HEK293 (cell line): ENCODE measurements at regions not wholly inside any gene's neighbourhood (a gene's known extent, or its start where the extent isn't known, plus 50 kb on each side); places are given as distances from the start of the nearest gene placed in this dataset.

ENCODE experiments used
- CTCF ChIA-PET: fragments of 350-600 bp; formaldehyde crosslinking; extraction: SDS; loops from one replicate; lab custom pipeline; 2021; ENCODE audit warnings: antibody characterized with exemption; lab: Yijun Ruan, JAX
- POLR2A ChIA-PET: fragments of 300-600 bp; formaldehyde crosslinking; extraction: SDS; loops from one replicate; lab custom pipeline; 2020; ENCODE audit warnings: antibody characterized with exemption, inconsistent platforms; lab: Yijun Ruan, JAX
- H3K27ac ChIP-seq: fragments of 200-500 bp; sonication (Bioruptor generic); 2 replicates; pipeline ENCODE4 v1.5.1; 2014; ENCODE audit warnings: low read depth, low read length, control low read depth, inconsistent platforms; ENCODE audit errors: extremely low read depth
- H3K36me3 ChIP-seq, 2 experiments: fragments of 200-500 bp in 1 of 2; sonication (Bioruptor generic) in 1 of 2; 1 replicate in 1 of 2; 2 replicates in 1 of 2; pipeline ENCODE4 v1.5.1; 2014 to 2017; ENCODE audit warnings: inconsistent platforms in 2 of 2, low read length in 2 of 2; ENCODE audit not compliant: control insufficient read depth in 2 of 2, insufficient read depth in 1 of 2
- H3K4me1 ChIP-seq: fragments of 200-500 bp; sonication (Bioruptor generic); 2 replicates; pipeline ENCODE4 v1.5.1; 2014; ENCODE audit warnings: mild to moderate bottlenecking, low read length, inconsistent platforms; ENCODE audit not compliant: control insufficient read depth, insufficient read depth
- H3K4me3 ChIP-seq: 2 replicates; pipeline ENCODE4 v1.5.1; 2011; ENCODE audit warnings: low read depth, mild to moderate bottlenecking, control low read depth, low read length, moderate library complexity
- H3K9me3 ChIP-seq: fragments of 200-500 bp; sonication (Bioruptor generic); 2 replicates; pipeline ENCODE4 v1.5.1; 2014; ENCODE audit warnings: low read depth, low read length, inconsistent platforms; ENCODE audit not compliant: control insufficient read depth, insufficient read depth
- BCL11A ChIP-seq: fragments of 450-650 bp; formaldehyde crosslinking; IDR thresholded peaks from 2 replicates; pipeline ENCODE4 v1.5.1; 2016; ENCODE audit warnings: low read depth, missing biosample characterization, missing genetic modification characterization
- BCL11B ChIP-seq: fragments of 450-650 bp; formaldehyde crosslinking; IDR thresholded peaks from 2 replicates; pipeline ENCODE4 v1.5.1; 2016; ENCODE audit warnings: low read depth, missing biosample characterization, missing genetic modification characterization
- GLIS1 ChIP-seq: fragments of 450-650 bp; formaldehyde crosslinking; IDR thresholded peaks from 2 replicates; pipeline ENCODE4 v1.5.1; 2016; ENCODE audit warnings: missing biosample characterization, missing genetic modification characterization
- KLF16 ChIP-seq: fragments of 450-650 bp; formaldehyde crosslinking; IDR thresholded peaks from 2 replicates; pipeline ENCODE4 v1.5.1; 2017; ENCODE audit warnings: missing biosample characterization, missing genetic modification characterization
- KLF9 ChIP-seq: fragments of 450-650 bp; formaldehyde crosslinking; IDR thresholded peaks from 2 replicates; pipeline ENCODE4 v1.5.1; 2016; ENCODE audit warnings: missing biosample characterization, missing genetic modification characterization, low read depth
- SCRT2 ChIP-seq: fragments of 450-650 bp; formaldehyde crosslinking; IDR thresholded peaks from 2 replicates; pipeline ENCODE4 v1.5.1; 2016; ENCODE audit warnings: missing biosample characterization, missing genetic modification characterization
- SP3 ChIP-seq: fragments of 450-650 bp; formaldehyde crosslinking; IDR thresholded peaks from 2 replicates; pipeline ENCODE4 v1.5.1; 2016; ENCODE audit warnings: missing biosample characterization, missing genetic modification characterization
- TCF7L2 ChIP-seq: IDR thresholded peaks from 2 replicates; pipeline ENCODE4 v1.6.1; 2011; ENCODE audit warnings: low read depth, mild to moderate bottlenecking, inconsistent platforms, low read length, moderate library complexity, borderline replicate concordance
- ZBTB20 ChIP-seq: fragments of 450-650 bp; formaldehyde crosslinking; IDR thresholded peaks from 2 replicates; pipeline ENCODE4 v1.5.1; 2016; ENCODE audit warnings: missing biosample characterization, missing genetic modification characterization
- ZNF140 ChIP-seq: fragments of 450-650 bp; formaldehyde crosslinking; IDR thresholded peaks from 2 replicates; pipeline ENCODE4 v1.5.1; 2016; ENCODE audit warnings: missing biosample characterization, missing genetic modification characterization
- ZNF19 ChIP-seq: fragments of 450-650 bp; formaldehyde crosslinking; IDR thresholded peaks from 2 replicates; pipeline ENCODE4; 2016; ENCODE audit warnings: missing biosample characterization, missing genetic modification characterization, low read depth
- ZNF223 ChIP-seq: fragments of 450-650 bp; formaldehyde crosslinking; IDR thresholded peaks from 2 replicates; pipeline ENCODE4 v1.5.1; 2016; ENCODE audit warnings: missing biosample characterization, missing genetic modification characterization
- ZNF311 ChIP-seq: fragments of 450-650 bp; formaldehyde crosslinking; IDR thresholded peaks from 2 replicates; pipeline ENCODE4 v1.5.1; 2017; ENCODE audit warnings: missing biosample characterization, missing genetic modification characterization, borderline replicate concordance
- ZNF350 ChIP-seq: fragments of 450-650 bp; formaldehyde crosslinking; IDR thresholded peaks from 2 replicates; pipeline ENCODE4 v1.5.0; 2017; ENCODE audit warnings: missing biosample characterization, mild to moderate bottlenecking, missing genetic modification characterization
- ZNF404 ChIP-seq: fragments of 450-650 bp; formaldehyde crosslinking; IDR thresholded peaks from 2 replicates; pipeline ENCODE4 v1.5.1; 2017; ENCODE audit warnings: missing biosample characterization, missing genetic modification characterization
- ZNF549 ChIP-seq: fragments of 450-650 bp; IDR thresholded peaks from 2 replicates; pipeline ENCODE4 v1.5.1; 2018; ENCODE audit warnings: missing biosample characterization, missing genetic modification characterization, mild to moderate bottlenecking, inconsistent platforms, moderate library complexity
- ZNF571 ChIP-seq: fragments of 450-650 bp; formaldehyde crosslinking; IDR thresholded peaks from 2 replicates; pipeline ENCODE4 v1.5.0; 2017; ENCODE audit warnings: missing biosample characterization, missing genetic modification characterization
- ZNF623 ChIP-seq: fragments of 450-650 bp; formaldehyde crosslinking; IDR thresholded peaks from 2 replicates; pipeline ENCODE4 v1.5.1; 2016; ENCODE audit warnings: missing biosample characterization, missing genetic modification characterization
- ZNF658 ChIP-seq: fragments of 450-650 bp; formaldehyde crosslinking; IDR thresholded peaks from 2 replicates; pipeline ENCODE4; 2016; ENCODE audit warnings: missing biosample characterization, missing genetic modification characterization
- ZNF677 ChIP-seq: fragments of 450-650 bp; IDR thresholded peaks from 2 replicates; pipeline ENCODE4 v1.5.0; 2018; ENCODE audit warnings: missing biosample characterization, mild to moderate bottlenecking, missing genetic modification characterization, moderate library complexity
- ZNF792 ChIP-seq: fragments of 450-650 bp; formaldehyde crosslinking; IDR thresholded peaks from 2 replicates; pipeline ENCODE4 v1.5.1; 2016; ENCODE audit warnings: missing biosample characterization, missing genetic modification characterization
- ZSCAN16 ChIP-seq: fragments of 450-650 bp; formaldehyde crosslinking; IDR thresholded peaks from 2 replicates; pipeline ENCODE4 v1.5.1; 2016; ENCODE audit warnings: missing biosample characterization, missing genetic modification characterization
- TF ChIP-seq, protein P1 (sequence below): fragments of 450-650 bp; IDR thresholded peaks from 2 replicates; pipeline ENCODE4 v1.5.1; 2018; ENCODE audit warnings: missing biosample characterization, missing genetic modification characterization
- TF ChIP-seq, protein P2 (sequence below): fragments of 450-650 bp; formaldehyde crosslinking; IDR thresholded peaks from 2 replicates; pipeline ENCODE4 v1.5.1; 2016; ENCODE audit warnings: missing biosample characterization, missing genetic modification characterization

DNA sequence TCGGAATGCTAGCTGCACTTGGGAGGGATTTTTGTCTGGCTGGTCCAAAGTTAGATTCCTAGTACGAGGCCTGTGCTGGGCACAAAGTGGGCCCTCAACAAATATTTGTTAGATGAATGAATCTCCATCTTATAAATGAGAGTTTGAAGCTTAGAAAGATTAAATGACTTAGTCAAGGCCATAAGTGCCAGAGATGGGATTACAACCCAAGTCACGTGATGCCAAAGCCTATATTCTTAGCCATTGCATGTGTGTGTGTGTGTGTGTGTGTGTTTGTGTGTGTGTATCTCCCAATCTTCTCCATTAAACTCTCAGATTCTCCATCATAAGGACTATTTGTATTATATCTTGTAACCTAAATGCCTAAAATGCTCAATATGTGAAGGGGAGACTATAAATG is 130.8 kb upstream of the MAP1B start:
- TF ChIP-seq BCL11B (tag by site-specific recombination), result no peak
- no peak for TF ChIP-seq SCRT2 (tag by site-specific recombination)
- TF ChIP-seq KLF9 (tag by site-specific recombination), result no peak
- no peak for TF ChIP-seq ZNF549 (tag by site-specific recombination)
- no peak for TF ChIP-seq ZNF658 (tag by site-specific recombination)
- no peak for TF ChIP-seq ZNF404 (tag by site-specific recombination)
- TF ChIP-seq ZNF677 (tag by site-specific recombination), result no peak
- no peak for TF ChIP-seq KLF16 (tag by site-specific recombination)
- no peak for TF ChIP-seq ZNF571 (tag by site-specific recombination)
- no peak for TF ChIP-seq ZNF223 (tag by site-specific recombination)
- no peak for TF ChIP-seq ZSCAN16 (tag by site-specific recombination)
- no peak for TF ChIP-seq BCL11A (tag by site-specific recombination)
- TF ChIP-seq TCF7L2, result no peak
- TF ChIP-seq SP3 (tag by site-specific recombination), result no peak
- TF ChIP-seq ZNF19 (tag by site-specific recombination), result no peak
- TF ChIP-seq, protein P1, sequence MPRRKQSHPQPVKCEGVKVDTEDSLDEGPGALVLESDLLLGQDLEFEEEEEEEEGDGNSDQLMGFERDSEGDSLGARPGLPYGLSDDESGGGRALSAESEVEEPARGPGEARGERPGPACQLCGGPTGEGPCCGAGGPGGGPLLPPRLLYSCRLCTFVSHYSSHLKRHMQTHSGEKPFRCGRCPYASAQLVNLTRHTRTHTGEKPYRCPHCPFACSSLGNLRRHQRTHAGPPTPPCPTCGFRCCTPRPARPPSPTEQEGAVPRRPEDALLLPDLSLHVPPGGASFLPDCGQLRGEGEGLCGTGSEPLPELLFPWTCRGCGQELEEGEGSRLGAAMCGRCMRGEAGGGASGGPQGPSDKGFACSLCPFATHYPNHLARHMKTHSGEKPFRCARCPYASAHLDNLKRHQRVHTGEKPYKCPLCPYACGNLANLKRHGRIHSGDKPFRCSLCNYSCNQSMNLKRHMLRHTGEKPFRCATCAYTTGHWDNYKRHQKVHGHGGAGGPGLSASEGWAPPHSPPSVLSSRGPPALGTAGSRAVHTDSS (tag by site-specific recombination), result no peak
- no peaks in the 10 kb centered on the region for H3K9me3 ChIP-seq
- no peaks in the 10 kb centered on the region for H3K36me3 ChIP-seq
- no peak overlapping the region for H3K4me3 ChIP-seq
- CTCF ChIA-PET, result interaction anchor here (1.2 kb wide), 1 partner anchor 190 kb away, joined by 3 read pairs; no protein-coding TSS in a partner anchor
- H3K4me1 ChIP-seq, result no peaks in the 10 kb centered on the region
- POLR2A ChIA-PET, result no interaction called here
- no peak overlapping the region for H3K27ac ChIP-seq

DNA sequence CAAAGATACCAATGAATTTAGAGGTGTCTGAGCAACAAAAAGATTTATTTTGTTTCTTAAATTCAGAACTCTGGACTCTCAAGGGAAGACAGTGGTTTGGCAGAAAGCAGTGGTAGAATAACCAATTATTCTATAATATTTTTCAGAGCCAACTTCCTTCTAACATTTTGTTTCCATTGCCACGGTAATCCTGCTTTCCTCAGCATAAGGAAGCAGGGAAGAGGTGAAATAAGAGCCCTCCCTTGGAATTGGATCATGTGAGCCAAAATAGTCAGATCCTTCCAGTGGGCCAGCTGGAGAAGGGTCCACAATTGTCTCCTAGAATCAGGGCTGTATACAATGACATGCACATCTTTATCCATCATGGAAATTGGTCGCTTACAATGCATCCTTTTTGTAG is 130.0 kb upstream of the MAP1B start:
- ChIA-PET POLR2A (no interaction called here), CTCF (interaction anchor here (1.2 kb wide), 1 partner anchor 191 kb away, joined by 3 read pairs; no protein-coding TSS in a partner anchor)
- no peak overlapping the region for H3K4me3 ChIP-seq
- H3K27ac ChIP-seq, result no peak overlapping the region
- H3K9me3 ChIP-seq, result no peaks in the 10 kb centered on the region
- no peak for TF ChIP-seq ZNF792
- H3K4me1 ChIP-seq, result no peaks in the 10 kb centered on the region
- no peaks in the 10 kb centered on the region for H3K36me3 ChIP-seq

DNA sequence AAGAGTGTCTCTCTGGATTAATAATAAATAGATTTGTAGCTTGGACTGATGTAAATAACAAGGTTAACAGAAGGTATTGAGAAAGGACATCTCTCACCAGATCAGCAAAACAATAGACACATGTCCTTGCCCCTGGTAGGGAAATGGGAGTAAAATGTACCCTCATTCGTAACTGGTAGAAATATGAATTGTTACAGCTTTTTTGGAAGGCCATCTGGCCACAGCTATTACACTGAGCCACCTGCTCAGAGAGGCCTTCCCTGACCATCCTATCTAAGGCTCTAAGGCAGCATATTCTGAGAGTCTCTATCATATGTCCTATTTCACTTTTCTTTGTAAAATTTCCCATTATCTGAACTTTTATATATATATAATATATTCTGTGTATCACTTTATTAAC is 129.1 kb upstream of the MAP1B start:
- ChIA-PET POLR2A (no interaction called here), CTCF (no interaction called here)
- TF ChIP-seq ZNF350 (tag by site-specific recombination), result no peak
- no peak for TF ChIP-seq ZNF140 (tag by site-specific recombination)
- no peak for TF ChIP-seq ZNF311
- TF ChIP-seq, protein P2, sequence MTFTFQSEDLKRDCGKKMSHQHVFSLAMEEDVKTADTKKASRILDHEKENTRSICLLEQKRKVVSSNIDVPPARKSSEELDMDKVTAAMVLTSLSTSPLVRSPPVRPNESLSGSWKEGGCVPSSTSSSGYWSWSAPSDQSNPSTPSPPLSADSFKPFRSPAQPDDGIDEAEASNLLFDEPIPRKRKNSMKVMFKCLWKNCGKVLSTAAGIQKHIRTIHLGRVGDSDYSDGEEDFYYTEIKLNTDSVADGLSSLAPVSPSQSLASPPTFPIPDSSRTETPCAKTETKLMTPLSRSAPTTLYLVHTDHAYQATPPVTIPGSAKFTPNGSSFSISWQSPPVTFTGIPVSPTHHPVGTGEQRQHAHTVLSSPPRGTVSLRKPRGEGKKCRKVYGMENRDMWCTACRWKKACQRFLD (tag by site-specific recombination), result no peak
- no peak for TF ChIP-seq GLIS1 (tag by site-specific recombination)
- no peak for TF ChIP-seq ZBTB20 (tag by site-specific recombination)
- no peak for TF ChIP-seq ZNF623 (tag by site-specific recombination)

More for the DNA sequence above, 129.1 kb upstream of the MAP1B start:
- Histone ChIP-seq H3K4me1 (no peaks in the 10 kb centered on the region), H3K27ac (no peak overlapping the region), H3K9me3 (no peaks in the 10 kb centered on the region; the same call in 1 of the 2 replicates), H3K4me3 (no peak overlapping the region), H3K36me3 (no peaks in the 10 kb centered on the region)
